Hematopoietic multipotent progenitor cell (in vitro differentiated cells): ENCODE measurements at regions not wholly inside any gene's neighbourhood (a gene's known extent, or its start where the extent isn't known, plus 50 kb on each side); places are given as distances from the start of the nearest gene placed in this dataset.

Source experiments
- DNase-seq, 3 donors: peaks; one replicate each; pipeline ENCODE4 v3.0.0-alpha.2; 2011 to 2015; ENCODE audit warnings: low read depth in 2 of 3, low spot score in 2 of 3

DNA sequence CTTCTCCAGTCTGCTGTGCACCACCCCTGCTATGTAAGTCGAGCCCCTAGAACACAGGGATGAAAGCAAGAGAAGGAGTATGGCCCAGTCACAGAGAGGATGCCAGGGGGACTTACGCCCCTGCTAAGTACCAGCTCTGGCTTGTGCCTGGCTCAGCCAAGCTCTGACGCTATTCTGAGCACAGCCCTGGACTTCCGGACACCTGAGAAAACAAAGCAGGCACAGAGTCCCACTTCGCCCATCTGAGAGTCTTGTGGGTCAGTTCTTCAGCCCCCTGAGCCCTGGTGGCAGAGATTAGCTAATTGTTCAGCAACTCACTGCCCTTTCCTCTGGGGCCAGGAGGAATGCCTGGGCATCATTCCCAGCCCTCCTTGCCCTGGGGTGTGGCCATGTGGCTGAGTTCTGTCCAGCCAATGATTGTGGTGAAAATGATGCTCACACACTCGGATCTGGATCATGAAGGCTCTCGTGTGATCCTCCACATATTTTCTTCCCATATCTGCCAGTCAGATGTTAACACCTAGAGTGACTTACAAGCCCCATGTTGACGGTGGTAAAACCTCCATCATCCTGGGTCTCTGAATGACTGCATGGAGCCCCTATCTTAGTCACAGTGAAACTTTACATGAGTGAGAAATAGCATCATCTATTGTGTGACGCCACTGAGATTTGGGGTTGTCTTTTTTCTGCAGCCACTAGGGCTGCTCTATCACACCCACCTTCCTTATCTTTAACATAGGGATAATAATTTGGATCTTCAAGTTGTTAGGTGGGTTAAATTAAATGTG, 105.7 kb downstream of the TPRA1 start:
- DNase-seq, result no peak

- DNase-seq, result peak in 2 of 3 donors; percentile 90 to 96
Measured at GRCh38 chr3:127483902-127484591, 106.5 kb downstream of the TPRA1 start.

- no peak for DNase-seq
Measured at GRCh38 chr3:127483005-127483641, 107.4 kb downstream of the TPRA1 start.

GRCh38 chr3:127482216-127483004, 108.1 kb downstream of the TPRA1 start:
- no peak for DNase-seq

DNA sequence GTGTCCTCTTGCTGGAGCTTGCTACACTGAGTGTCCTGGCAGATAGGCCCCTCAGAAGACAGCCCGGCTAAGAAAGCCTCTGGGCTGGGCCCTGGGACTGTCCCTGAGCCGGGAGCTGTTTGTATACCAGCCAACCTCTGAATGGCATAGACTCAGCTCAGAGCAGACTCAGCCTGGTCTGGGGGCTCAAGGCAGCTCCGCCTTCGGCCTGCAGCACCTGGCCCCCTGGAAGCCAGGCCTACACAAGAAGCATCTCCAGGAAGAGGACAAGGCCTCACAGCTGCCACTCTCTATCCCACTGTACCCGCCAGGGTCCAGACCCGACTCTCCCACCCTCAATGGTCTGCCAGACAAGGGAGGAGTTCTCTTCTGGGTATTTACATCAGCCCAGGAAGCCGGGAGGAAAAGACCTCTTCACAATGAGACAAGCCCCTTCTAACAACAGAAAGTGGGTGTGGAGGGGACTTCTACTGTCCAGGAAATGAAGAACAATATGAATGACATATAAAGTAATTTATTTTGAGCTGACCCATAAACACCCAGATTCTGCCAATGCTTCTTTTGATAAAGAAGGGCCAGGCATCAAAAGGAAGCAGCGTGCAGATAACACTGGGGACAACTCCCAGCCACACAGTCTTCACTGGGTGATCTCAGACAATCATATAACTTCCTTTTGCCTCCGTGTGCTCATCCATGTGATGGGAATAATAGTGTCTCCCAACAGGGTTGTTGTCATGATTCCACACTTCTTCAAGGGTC, 110.2 kb downstream of the TPRA1 start:
- DNase-seq, result no peak

GRCh38 chr3:127479449-127479848, 111.1 kb downstream of the TPRA1 start:
- no peak for DNase-seq

GRCh38 chr3:127478922-127479321, 111.6 kb downstream of the TPRA1 start:
- DNase-seq, result no peak

GRCh38 chr3:127477396-127477795, 113.1 kb downstream of the TPRA1 start:
- no peak for DNase-seq

DNA sequence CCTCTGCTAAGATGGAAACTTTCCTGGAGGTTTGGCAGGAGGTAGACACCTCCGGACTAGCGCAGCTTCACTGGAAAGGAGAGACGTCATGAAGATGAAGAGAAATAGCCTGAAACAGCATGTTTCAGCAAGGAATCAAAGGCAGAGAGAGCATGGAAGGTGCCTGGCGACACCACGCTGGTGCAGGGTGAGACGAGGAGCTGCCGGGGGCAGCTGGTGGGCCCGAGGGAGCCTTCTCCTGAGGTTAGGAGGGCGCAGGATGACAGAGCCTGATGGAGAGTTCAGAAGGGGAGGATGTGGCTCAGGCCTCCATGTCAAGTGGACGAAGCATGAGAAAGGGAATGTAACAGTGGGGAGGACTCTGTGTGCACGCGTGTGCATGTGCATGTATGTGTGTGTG, 113.6 kb downstream of the TPRA1 start:
- no peak for DNase-seq

DNA sequence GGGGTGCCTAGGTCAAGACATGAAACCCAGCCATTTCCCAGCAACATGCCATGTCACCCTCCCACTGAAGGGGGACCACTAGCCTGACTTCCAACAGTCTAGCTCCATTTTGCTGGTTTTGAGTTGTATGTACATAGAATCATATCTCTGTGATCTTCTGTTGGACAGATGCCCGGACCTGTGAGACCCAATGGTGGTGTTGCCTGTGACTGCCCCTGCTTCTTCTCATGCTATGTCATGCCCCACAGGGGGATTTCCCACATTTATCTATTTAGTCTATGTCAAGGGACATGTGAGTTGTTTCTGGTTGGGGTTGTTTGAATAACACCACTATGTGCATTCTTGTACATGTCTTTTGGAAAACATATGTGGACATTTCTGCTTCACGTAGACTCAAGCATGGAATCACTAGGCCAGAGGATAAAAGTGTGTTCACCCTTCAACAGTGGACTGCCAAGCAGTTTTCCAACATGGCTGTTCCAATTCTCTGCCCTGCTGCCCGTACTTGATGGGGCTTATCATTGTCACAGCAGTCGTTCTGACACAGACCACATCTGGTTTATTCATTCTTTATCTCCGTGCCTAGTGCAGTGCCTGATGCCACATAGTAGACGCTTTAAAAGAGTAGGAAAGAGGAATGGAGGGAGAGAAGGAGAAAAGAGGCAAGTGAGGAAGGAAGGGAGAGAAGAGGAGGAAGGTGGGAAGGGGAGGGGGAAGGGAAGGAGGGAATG, 114.4 kb downstream of the TPRA1 start:
- DNase-seq, result peak in 2 of 3 donors; percentile 25 to 31

- DNase-seq, result no peak
Measured at GRCh38 chr3:127475391-127475790, 115.1 kb downstream of the TPRA1 start.

- DNase-seq, result no peak
Measured at GRCh38 chr3:127473244-127474024, 117.1 kb downstream of the TPRA1 start.

- DNase-seq, result no peak
Measured at GRCh38 chr3:127472506-127472905, 118.0 kb downstream of the TPRA1 start.

- no peak for DNase-seq
Measured at GRCh38 chr3:127471142-127471541, 119.4 kb downstream of the TPRA1 start.

- no peak for DNase-seq
Measured at GRCh38 chr3:127469760-127470159, 120.8 kb downstream of the TPRA1 start.

DNA sequence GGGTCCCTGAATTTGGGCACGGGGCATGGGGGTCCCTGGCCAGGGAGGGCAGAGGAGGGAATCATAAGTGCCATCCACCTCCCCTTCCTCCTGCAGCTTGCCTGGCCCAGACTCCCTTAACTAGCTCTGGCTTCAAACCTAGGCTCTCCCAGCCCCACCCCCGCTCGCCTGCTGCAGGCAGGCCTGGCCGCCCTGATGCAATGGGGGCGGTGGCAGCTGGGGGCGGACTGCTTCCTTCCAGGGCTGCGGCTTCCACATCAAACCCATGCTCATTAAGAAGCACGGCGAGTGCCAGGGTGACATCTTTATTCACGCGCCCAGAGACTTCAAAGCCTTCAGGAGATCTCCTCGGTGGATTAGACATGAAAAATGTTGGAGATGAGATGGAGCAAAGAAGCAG, 123.1 kb downstream of the TPRA1 start:
- no peak for DNase-seq

GRCh38 chr3:127464642-127465041, 125.9 kb downstream of the TPRA1 start:
- no peak for DNase-seq

DNA sequence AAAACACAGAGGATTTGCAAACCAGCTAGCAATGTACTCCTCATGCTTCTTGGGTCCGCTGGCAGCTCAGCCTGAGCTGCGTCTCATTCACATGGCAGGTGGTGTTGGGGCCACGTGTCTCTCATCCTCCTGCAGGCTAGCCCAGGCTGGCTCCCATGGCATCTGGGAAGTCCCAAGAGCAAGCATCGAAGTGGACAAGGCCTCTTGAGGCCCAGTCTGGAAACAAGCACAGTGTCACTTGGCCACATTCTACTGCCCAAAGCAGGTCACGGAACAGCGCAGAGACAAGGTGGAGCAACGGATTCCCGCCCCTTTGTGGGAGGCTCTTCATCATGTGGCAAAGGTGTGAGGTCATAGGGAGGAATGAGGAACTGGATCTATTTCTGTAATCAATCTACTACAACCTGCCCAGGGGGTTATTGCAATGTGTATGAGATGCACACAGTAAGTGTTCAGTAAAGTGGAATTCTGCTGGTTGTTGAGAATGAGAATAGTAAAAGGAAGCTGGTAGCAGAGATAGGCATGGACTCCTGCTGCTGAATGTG, 128.3 kb downstream of the TPRA1 start:
- no peak for DNase-seq
